Omental fat pad (tissue), 3 donors: ENCODE measurements at regions not wholly inside any gene's neighbourhood (a gene's known extent, or its start where the extent isn't known, plus 50 kb on each side); places are given as distances from the start of the nearest gene placed in this dataset.

Source experiments
- ATAC-seq: fragments of 150-250 bp; one replicate; pipeline ENCODE4 v1.9.1; 2016; ENCODE audit warnings: mild to moderate bottlenecking, moderate library complexity; ENCODE audit not compliant: low FRiP score
- DNase-seq: peaks from one replicate; pipeline ENCODE4 v3.0.0-alpha.2; 2019; ENCODE audit warnings: low spot score
- CTCF ChIP-seq, 3 donors: fragments of 450-650 bp; IDR thresholded peaks; one replicate each; pipeline ENCODE4 v1.5.1; 2016 to 2017; ENCODE audit warnings: antibody characterized with exemption in 3 of 3, mild to moderate bottlenecking in 3 of 3, moderate library complexity in 2 of 3

- ATAC-seq: no peak
Measured at GRCh38 chr16:59719121-59719520, 985.0 kb upstream of the GOT2 start.

GRCh38 chr16:59707436-59708226 is 973.5 kb upstream of the GOT2 start:
- no peak for ATAC-seq
- TF ChIP-seq CTCF (IDR thresholded peaks at IDR 0.05): no peak

More at GRCh38 chr16:59719121-59719520, 985.0 kb upstream of the GOT2 start:
- no peak for TF ChIP-seq CTCF (IDR thresholded peaks at IDR 0.05)
- no peak for DNase-seq

GRCh38 chr16:59701963-59702930 is 968.1 kb upstream of the GOT2 start:
- TF ChIP-seq CTCF (IDR thresholded peaks at IDR 0.05): no peak
- ATAC-seq: no peak
- no peak for DNase-seq

More at GRCh38 chr16:59707436-59708226, 973.5 kb upstream of the GOT2 start:
- no peak for DNase-seq

GRCh38 chr16:59699786-59700185 is 965.7 kb upstream of the GOT2 start:
- no peak for TF ChIP-seq CTCF (IDR thresholded peaks at IDR 0.05)
- no peak for DNase-seq
- ATAC-seq: no peak

GRCh38 chr16:59698346-59699020 is 964.4 kb upstream of the GOT2 start:
- DNase-seq (no peak), ATAC-seq (no peak)
- TF ChIP-seq CTCF (IDR thresholded peaks at IDR 0.05): no peak

- DNase-seq: no peak
- no peak for ATAC-seq
- TF ChIP-seq CTCF (IDR thresholded peaks at IDR 0.05): no peak
Measured at GRCh38 chr16:59697761-59698160, 963.6 kb upstream of the GOT2 start.
